SW480 (cell line): ENCODE measurements at regions not wholly inside any gene's neighbourhood (a gene's known extent, or its start where the extent isn't known, plus 50 kb on each side); places are given as distances from the start of the nearest gene placed in this dataset.
"Not testable (repeated sequence)": the region's sequence is repeated elsewhere in the genome, so short reads cannot be mapped to it uniquely, and the experiment has no call there.

Source experiments
- DNase-seq: peaks from one replicate; pipeline ENCODE4 v3.0.0-alpha.2; 2016; ENCODE audit warnings: low spot score

DNA sequence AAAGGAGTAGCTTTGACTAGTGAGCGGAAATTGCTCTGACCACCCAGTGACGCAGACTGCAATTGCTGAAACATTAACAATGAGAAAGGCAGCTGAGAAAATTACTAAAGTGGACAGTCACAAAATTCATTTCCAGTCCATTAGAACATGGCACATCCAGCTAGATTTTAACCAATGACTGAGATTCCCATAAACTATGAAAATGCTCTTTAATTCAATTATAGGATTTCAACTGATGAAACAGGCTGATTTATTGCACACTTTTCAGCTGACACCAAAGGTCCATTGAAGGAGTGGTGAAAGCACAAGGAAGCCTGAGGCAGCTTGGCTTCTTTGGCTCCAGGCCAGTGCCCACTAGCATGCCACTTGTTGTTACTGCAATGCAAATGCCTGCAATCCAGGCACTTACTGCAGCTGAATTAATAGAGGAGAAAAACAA lies 933.4 kb downstream of the SLITRK6 start:
- DNase-seq: no peak

DNA sequence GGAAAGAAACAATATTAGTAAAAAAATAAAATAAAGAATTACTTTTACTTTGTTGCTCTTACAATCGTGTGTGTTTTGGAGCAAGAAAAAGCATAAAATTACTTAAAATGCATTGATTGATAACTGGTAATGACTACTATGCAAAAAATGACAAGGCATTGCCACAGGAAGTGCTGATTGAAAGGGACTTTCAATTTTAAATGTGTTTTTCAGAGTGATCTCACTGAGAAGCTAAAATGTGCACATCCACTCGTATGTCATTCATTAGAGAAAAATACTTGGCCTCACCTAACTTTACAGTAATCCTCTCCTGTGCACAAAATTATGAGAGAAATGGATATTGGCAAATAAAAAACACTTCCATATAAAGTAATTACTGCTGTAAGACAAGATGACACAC lies 934.9 kb downstream of the SLITRK6 start:
- DNase-seq: no peak

DNA sequence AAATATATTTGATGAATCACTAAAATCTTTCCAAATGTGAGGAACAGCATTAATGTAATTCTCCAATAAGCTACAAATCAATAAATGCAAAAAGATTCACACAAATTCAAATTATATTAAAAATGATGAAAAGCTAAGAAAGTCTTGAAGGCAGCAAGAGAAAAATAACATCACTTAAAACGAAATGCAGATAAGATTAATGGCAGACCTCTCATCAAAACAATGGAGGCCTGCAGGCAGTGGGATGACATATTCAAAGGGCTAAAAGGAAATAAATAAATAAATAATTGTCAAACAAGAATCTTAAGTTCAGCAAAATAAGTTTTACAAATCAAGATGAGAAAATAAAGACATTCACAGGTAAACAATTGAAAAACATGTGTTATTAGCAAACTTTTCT lies 952.1 kb downstream of the SLITRK6 start:
- no peak for DNase-seq

DNA sequence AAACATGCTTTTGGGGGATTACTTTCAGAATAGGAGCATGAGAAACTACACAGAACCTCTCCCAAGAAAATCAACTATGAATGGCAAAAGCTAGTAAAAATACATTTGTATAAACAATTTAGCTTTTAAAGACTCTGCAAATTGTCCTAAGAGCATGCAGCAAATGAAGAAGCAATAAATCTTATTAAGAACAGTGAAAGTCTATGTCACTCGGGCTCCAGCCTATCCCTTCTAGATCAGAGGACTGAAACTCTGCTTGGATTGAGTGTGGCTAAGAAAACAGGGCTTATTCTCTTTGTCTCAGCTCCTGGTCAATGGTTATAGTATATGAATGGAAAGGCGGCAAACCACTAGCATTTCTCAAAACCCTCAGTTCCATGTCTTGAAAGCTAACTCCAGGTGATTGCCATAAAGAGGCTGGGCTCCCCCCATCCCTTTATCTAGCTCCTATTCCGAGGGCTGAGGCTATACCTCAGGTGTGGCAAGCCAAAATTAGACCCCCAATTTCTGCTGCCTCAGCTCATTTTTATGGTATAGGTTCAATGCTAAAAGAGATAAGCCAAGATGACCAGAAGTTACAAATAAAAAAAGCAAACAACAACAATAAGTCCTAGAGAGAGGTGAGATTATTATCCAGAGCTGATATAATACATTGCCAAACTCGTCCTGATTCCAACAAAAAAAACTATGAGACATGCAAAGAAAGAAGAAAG lies 953.2 kb downstream of the SLITRK6 start:
- no peak for DNase-seq

DNA sequence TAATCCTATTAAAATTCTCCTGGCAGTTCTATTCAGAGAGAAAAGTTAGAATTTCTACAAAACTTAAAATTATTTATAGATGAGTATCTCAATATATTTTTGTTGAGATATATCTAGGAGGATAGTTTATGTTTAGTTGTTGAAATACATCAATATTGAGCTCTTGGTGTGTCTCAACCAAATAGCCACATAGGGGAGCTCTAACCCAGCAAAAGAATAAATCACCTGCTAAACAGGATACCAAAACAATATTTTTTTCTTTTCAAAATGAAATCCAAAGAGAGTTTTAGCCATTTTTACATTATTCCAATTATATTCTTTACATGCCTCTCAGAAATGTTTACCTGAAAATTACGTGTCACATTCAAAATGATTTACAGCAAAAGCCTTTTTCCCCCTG lies 954.7 kb downstream of the SLITRK6 start:
- no peak for DNase-seq

DNA sequence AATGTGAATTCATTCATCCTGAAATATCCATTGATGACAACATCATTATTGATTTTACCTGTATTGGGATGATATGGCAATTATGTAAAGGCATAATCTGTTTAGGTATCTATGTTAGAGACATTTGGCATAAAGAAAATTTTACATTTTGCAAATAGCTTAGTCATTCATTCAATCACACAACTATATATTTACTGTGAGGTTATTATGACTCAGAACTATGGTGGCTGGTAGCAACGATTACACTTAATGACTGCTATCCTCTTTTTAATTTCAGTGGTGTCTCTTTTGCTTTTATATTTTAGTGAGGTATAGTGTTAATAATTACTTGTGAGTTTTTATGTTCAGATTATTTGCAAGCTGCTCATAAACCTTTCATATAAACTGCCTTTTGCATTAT lies 955.9 kb downstream of the SLITRK6 start:
- no peak for DNase-seq

DNA sequence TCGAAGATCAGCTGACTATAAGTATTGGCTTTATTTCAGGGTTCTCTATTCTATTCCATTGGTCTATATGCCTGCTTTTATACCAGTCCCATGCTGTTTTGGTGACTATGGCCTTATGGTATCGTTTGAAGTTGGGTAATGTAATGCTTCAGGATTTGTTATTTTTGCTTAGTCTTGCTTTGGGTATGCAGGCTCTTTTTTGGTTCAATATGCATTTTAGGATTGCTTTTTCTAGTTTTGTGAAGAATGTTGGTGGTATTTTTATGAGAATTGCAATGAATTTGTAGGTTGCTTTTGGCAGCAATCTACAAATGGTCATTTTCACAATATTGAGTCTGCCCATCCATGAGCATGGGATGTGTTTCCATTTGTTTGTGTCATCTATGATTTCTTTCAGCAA lies 951.9 kb upstream of the SLITRK1 start:
- no peak for DNase-seq

DNA sequence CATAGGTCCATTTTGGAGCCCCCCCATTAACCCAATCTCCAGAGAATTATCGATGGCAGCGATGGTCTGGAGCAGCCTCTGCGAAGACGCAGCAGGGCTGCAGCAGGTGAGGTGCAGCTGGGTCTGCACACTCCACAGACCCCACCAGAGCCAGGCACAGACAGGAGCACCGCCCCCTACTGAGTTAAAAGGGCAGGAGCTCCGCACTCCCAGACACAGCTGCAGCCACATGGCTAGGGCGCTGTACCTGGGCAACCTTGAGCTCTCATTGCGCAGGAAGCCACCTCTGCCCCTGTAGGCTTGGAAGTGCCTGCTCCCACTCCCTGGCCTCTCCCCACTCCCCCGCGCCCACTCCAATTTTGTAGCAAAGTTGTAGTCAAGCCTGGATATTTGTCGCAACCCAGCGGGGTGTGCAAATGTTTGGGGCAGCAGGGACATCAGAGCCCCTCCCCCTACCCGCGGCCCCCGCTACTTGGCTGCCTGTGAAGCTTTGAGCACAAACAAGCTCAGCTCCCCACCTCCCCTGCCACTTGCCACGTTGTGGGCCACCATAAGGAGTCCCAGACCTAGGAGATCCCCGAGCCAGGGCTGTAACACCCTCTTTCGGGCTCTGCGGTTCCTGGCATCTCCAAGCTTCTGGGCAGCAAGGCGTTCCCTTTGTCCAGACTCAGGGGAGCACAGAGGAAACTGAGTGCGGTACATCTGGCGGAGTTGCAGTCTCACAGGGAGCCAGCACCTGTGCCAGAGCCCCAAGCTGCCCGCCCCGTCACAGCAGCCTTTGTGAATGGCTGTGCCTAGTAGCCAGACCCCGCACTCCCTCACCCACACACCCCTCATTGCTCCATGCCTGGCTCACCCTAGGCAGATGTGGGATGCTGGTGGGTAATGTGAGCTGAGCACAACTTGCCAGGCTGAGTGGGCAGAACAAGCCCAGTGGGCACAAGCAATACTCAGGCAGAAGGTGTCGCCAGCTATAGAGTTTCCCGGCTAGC lies 949.7 kb upstream of the SLITRK1 start:
- no peak for DNase-seq

DNA sequence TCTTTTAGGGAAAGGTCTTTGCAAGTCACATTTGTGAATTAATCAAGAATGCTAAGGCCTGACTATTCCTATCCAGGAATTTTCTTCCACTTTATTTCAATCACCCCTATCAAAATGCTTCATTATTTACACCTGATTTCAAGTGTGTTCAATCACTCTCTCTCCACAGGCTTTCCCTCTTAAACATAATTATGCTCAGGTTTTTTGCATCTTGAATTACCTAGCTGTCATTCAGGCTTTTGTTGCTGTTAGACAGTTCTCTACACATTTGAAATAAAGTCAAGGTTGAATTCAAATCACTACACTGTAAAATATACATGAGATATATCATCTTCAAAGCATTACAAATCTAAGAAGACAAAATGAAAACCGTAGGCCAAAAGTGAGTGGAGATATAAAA lies 941.3 kb upstream of the SLITRK1 start:
- DNase-seq: no peak

DNA sequence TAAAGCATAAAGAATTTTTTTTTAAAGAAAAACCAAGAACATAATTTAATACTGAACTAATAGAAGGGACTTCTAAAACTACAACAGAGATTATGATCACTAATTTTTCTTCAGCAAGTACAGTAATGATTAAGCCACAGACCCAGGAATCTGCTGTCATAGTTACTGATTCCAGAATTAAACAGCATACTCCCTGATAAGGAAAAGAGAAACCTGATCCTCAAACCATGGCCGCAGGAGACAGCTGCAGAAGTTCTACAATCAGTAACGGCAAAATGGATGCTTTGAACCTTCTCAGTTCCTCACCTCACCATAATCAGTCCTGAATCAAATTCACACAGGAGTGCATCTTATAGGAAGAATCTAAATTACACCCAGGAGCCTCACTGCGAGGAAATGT lies 939.0 kb upstream of the SLITRK1 start:
- DNase-seq: no peak

DNA sequence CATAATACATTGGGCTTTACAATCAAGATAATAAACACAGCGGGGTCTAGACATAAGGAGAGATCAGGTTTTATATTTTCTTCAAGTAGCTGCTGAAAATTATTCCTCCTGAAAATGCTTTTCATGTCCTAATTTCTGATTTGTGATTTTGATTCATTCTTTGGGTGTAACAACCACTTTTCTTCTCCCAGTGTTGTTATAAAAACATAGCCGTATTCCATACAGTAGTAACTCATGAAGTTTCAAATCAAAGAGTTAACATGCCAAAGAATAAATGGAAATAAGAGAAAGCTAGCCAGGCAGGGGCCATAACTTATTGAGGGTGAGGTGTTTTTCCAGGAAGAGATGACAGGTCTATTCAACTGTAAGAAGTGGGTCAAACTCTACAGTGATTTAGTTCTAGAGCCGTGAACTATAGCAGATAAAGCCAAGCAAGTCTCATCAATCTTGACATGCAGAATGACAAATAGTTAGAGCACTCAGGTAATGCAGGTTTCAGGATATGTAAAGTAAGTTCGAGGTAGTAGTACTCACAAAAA lies 934.4 kb upstream of the SLITRK1 start:
- DNase-seq: no peak

DNA sequence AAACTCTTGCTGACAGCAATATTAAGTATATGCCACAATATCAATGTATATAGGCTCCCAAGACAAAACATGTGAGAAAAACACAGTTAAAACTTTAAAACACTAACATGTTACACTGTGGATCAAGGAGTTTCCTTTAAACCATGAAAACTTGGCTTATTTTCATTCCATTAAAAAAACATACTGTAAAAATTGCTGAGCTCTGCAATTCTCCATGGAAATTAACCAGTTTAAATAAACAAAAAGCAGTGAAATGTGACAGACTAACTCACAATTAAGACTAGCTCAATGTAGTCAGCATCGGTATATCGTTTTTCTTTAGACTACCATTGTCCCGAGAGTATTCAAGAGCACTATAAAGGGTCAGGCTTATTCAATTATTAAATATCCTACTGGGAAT lies 930.5 kb upstream of the SLITRK1 start:
- no peak for DNase-seq

DNA sequence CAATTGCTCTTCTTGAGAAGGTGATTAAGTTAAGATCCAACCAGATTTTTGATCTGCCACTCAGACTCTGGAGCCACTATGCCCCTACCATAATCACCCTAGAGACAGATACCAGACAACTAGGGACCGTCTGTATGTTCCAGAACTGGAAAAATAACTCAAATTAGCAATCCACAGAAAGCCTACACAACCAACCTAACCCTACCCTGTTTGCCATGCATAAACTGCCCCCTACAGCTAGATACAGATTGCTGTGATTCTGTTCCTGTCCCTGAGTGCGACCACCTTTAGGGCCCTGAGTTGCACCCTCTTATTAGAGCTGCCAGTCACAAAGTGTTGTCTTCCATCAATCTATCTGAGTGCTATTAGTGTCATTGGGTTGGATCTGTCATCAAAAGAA lies 929.8 kb upstream of the SLITRK1 start:
- DNase-seq: no peak

DNA sequence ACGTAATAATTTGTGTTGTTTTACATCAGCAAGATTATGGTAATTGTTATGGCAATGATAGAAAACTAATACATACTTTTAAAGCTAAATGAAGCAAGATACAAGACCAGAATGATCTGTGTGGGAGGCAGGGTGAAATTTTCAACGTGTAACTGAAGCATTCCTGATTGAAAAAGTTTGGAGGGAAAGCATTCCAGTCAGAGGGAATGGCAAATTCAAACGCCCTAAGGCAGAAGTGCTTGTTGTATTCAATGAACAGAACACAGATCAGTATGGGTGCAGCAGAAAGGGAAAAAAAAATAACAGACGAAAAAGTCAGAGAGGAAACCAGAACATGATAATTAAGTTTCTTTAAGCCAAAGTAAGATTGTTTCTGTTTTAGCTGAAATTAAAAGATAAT lies 928.5 kb upstream of the SLITRK1 start:
- DNase-seq: no peak

DNA sequence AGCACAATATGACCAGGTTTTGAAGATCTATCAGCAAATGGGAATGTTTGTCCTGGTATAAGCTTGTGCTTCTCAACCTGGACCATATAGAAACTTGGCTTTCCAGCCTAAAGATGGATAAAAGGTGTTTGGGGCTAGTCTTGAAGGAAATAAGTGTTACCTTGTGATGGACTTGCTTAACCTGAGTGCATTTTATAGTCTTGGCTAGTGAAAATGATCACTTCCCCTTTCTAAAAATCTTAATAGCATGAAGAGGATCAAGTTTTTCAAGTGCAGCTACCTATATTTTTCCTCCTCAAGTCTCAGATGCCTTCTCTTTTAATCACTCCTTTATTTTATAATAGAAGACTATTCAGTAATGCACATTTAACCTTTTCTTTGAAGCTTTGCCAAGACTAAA lies 919.8 kb upstream of the SLITRK1 start:
- no peak for DNase-seq

DNA sequence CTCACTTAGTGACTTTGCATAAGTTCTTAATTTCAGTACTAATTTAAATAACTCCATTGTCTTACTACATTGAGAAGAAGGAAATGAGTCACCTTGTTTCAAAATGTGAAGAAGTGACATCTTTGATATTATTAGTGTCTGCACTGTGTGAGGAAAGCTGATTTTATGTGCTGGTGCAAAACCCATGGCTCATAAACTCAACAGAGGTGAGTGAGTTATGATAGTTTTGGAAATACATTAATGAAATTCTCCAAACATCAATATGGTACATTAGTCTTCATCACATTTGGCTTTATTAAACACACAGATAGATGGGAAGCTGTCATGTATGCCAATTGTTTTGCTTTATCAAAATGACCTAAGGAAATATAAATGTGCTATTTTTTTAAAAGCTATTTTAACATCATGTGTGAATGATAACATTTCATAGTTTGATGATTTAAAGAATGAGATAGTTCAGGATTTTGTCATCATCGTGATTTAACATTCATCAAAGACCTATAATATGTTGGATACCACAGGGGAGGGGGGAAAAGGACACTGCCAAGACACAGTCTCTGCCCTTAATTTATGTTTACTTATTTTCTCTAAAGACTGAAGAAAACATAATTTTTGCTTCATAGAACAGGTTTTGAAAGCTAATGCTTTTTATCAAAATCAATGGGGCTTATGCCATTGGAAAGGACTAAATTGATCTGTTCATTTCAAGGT lies 902.3 kb upstream of the SLITRK1 start:
- no peak for DNase-seq

DNA sequence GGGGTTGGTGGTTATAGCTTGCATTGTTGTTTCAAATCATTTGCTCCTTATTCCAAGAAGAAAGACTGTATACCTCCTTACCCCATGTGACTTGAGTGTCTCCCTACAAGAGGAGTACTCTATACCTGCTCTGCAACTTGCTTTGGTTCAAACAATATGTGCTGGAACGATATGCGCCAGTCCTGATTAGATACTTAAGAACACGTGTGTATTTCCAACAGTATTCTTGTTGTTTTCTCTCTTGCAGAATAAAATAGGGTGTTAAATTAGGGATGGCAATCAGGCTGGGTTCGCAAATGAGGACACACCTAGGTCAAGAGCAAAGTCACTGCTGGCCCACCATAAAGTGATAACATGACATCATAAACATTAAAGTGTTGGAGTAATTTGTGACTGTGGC lies 895.0 kb upstream of the SLITRK1 start:
- no peak for DNase-seq

DNA sequence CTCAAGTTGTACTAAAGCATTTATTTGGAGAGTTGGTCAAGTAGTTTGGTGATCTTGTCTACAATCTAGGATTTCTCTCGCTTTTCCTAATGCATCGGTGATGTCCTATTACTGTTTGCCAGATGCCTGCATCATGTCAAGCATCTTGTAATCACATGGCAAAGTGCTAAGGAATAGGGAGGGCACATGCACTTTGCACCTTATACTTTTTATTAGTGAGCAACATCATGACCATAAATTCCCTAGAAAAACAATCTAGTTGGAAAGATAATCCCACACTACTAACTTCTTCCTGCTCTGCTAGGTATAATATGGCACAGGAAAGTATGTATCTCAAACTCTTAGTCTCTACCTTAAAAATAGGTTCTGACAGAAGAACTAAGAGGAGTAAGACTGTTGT lies 894.3 kb upstream of the SLITRK1 start:
- DNase-seq: no peak

DNA sequence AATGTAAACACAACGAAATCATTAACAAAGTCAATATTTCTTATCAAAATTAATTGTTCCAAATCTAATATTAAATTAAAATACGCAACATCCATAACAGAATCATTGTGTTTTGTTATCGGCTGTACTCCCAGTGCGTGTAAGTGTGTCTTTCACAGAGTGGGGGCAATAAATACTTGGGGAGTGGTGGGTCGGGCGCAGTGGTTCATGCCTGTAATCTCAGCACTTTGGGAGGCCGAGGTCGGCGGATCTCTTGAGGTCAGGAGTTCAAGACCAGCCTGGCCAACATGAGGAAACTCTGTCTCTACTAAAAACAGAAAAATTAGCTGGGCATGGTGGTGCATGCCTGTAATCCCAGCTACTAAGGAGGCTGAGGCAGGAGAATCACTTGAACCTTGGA lies 893.6 kb upstream of the SLITRK1 start:
- DNase-seq: not testable (repeated sequence)

DNA sequence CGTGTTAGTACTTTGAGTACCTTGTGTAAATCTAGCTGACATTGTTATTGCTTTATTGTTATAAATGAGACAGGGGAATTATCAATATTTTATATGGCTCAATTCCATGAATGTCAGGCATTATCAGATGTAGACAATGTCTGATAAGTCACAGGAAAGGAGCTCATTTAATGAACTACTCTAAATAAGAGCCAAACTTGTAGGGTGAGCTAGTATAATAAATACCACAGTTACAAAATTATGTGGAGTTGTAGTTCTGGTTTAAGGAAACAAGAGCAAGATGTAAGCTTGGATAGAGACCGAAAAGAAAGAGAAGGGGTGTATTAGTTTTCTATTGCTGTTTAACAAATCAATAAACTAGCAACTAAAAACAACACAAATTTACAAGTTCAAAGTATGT lies 891.8 kb upstream of the SLITRK1 start:
- DNase-seq: no peak

DNA sequence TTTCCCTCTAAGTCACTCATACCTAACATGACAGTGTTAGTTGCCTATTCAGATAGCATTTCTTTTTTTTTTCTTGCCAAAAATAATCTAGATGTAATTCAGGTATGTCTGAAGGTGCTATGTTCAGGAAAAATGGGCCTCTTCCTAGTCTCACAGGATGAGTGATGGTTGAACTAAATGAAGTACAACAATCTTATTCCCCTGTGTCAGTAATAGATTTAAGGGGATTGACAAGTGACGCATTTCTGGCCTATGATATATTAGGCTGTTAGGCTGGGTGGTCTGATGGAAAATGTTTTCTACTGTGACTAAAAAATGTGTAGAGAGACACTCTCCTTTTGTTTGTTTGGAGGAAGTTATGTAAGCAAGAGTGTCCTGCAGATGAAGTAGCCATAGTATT lies 878.7 kb upstream of the SLITRK1 start:
- no peak for DNase-seq

DNA sequence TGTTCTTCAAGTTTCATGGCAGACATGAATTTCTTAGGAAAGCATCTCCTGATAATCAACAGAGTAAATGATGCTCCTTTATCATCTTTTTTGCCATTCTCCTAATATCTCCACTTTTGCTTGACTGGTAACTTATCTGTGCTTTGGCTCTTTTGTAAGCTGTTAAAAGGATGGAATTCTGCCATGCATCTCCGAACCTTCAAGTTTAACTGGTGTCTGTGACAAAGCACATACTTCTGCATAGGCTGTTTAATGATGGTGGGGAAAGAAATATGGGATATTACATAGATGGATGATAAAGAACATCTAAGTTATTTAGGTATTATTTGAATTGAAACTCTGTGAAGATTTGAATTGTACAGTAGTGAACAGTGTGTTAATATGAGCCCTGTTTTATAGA lies 866.9 kb upstream of the SLITRK1 start:
- DNase-seq: no peak
